Muscle of arm (tissue), 1 donor: ENCODE measurements at regions not wholly inside any gene's neighbourhood (a gene's known extent, or its start where the extent isn't known, plus 50 kb on each side); places are given as distances from the start of the nearest gene placed in this dataset.

Experiments used
- DNase-seq: peaks from one replicate; pipeline ENCODE4 v3.0.0-alpha.2; 2013

DNA sequence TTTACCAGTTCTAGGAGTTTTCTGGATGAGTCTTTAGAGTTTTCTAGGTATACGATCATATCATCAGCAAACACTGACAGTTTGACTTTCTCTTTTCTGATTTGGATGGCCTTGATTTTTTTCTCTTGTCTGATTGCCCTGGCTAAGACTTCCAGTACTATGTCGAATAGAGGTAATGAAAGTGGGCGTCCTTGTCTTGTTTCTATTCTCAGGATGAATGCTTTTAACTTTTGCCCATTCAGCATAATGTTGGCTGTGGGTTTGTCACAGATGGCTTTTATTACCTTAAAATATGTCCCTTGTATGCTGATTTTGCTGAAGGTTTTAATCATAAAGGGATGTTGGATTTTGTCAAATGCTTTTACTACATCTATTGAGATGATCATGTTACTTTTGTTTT, 223.2 kb upstream of the COBL start:
- DNase-seq = no peak

DNA sequence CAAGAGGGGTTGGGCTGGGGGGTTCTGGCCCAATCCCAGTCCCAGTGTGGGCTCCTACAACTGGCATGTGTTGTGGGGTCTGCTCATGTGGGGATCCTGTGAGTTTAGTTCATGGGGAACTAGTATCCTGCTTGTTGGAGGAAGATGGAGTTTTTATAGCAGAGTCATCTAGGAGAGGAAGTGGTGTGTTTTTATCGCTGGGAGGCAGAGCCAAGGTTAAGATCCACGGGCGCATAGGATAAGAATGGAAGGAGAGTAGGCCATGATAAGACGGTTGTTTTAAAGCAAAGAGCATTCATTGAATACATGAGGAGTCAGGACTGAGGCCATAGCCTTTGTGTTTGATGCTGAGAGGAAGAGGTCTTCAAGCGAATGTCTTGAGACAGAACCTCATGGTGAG, 211.6 kb upstream of the COBL start:
- no peak for DNase-seq

DNA sequence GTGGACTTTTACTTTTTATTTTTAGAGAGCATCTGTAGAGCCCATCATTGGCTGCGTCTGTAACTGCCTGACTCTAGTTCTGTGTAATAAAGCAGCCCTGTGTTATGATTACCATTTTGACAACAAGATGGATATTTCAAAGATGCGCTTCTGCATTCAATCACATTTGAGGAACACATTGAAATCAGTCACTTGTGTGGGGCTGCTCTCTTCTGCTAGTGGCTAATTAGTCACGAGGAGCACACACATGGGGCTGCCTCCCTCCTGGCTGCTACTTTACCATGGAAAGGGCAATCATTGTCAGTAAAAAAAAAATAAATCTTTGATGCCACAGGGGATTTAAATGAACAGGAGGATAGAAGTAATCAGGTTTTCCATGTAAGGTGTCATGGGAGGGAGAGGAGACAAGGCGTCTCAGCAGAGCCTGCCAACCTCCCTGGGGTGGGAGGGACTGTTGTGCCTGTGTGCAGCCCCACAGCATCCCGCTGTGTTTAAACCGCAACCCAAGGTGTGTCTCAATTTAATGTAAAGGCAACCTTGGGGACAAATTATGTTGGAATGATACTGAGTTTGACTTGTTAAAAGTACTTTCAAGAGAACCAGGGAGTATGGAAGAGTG, 205.2 kb upstream of the COBL start:
- DNase-seq = no peak

DNA sequence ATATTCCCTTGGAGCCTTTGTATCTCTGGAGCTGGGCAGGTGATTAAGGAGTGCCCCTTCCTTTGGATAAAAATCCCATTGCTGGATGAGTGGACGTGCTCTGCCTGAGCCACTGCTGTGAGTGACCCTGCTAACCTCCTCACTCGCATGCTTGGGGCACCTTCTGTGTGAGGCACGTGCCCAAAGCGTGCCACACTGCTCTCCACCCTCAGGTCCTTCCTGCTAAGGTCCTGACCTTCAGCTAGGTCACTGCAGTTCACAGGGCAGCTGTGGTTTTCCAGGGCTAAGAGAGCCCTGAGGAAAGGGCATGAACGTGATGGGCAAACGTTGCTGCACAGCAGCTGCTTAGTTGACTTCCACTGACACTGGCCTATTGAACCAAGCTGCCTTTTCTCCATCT, 204.4 kb upstream of the COBL start:
- DNase-seq = no peak

DNA sequence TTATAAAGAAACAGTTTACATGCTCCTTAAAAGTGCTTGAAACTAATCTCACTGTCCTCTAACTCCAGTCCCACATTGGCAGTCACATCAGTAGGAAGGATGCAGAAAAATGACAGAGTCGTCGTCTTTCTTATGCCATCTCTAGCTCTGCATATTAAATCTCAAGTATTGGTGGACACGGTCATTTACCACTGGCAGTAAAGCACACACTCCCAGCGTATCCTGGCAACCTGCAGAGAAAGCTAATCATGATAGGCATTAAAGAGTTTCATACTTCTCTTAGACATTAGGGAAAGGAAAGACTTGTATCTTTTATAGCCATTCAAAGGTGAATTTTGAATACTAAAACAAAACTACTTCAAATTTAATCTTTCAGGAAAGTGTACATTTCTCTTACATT, 202.0 kb upstream of the COBL start:
- DNase-seq = no peak

DNA sequence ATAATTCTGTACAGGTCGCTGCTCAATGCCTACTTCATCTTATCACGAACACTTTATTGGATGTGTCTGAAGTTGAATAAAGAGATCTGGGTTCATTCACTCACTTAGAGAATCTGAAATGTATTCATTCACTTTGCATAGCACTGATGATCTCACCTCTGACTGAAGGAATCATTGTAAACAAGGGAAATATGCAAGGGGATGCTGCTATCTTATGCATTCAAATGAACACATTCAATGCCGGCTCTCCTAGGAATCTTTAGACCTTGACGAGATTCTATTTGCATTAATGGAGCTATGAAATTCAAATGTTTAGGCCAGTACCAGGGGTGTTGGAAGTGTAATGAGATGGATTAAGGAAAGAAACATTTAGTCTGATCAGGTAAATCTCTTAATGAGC, 200.6 kb upstream of the COBL start:
- DNase-seq = no peak

DNA sequence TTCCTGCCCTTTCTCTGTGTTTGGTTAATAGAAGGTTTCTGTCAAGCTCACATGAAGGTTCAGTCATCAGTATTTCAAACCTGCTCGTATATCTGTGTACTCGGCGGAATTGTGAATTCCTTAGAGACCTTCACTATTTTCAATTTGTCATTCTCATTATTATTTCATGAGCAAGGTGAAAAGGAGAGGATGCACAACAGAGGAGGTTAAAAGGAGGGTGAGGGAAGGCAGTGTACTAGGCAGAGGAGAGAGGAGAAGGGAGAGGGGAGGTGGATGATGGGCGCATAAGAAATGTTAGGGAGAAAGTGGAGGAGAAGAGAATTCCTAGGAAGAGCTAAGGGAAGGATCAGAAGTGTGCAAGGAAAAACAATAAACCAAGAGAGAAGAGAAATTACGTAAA, 185.0 kb upstream of the COBL start:
- no peak for DNase-seq

DNA sequence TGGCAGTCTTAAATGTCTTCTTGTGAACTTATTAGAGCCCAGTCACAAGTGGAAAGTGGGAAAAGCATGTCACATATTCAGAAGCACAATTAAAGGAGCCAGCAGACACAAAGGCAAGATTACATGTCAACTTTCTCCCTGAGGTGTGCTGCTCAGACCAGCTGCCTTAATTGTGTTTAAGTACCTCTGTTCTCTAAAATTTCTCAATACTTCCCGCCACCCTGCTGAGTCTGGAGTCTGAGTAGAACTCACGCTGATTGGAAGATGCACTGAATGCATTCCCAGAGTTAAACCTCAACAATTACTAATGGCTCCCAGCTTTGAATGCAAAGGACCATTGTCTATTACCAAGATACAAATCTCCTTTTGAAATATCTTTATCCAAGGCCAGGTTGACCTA, 166.4 kb upstream of the COBL start:
- no peak for DNase-seq

DNA sequence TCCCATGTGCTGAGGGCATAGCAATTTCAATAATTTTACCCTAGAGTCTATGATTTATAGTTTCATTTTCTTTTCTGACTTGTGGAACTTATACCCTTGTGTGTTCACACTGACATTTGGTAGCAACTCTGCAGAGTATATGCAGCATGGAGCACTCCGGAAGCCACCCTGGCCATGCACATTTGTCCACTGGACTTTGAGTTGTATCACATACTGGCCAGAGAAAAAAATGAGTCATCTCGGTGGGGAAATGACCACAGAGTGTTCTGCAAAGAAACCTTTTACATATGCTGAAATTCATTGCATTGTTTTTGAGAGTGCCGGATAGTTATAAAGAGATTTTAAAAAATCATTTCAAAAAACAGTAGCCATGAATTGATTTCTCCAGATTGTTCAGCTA, 164.8 kb upstream of the COBL start:
- DNase-seq = no peak

DNA sequence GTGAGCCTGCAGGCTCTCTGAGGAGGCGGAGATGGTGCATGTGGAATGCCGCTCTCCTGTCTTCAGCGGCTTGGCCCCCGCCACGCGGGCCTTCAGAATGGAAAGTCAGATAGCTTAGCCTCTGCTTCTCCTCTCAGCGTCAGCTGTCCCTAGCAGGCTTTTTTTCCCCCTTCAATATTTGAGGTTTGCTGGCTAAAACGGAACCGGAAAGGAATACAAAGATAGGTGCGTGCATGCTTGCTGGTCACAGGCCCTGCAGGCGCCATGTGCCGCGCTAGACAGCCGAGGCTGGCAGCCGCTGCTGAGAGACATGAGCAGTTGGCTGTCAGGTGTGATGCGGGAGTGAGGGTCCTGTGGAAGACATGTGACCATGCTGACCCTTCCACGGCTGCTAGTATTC, 161.2 kb upstream of the COBL start:
- no peak for DNase-seq

DNA sequence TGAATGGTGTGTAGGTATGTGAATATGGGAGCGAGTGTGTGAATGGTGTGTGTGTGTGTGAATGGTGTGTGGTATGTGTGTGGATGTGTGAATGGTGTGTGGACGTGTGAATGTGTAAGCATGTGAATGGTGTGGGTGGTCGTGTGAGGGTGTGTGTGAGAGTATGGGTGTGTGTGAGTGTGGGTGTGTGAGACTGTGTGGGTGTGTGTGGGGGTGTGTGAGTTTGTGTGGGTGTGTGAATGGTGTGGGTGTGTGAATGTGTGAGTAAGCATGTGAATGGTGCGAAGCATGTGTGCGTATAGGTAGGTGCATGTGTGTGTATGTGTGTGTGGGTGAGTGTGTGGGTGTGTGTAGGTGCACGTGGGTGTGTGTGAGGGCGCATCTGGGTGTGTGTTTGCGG, 160.7 kb upstream of the COBL start:
- DNase-seq = no peak

DNA sequence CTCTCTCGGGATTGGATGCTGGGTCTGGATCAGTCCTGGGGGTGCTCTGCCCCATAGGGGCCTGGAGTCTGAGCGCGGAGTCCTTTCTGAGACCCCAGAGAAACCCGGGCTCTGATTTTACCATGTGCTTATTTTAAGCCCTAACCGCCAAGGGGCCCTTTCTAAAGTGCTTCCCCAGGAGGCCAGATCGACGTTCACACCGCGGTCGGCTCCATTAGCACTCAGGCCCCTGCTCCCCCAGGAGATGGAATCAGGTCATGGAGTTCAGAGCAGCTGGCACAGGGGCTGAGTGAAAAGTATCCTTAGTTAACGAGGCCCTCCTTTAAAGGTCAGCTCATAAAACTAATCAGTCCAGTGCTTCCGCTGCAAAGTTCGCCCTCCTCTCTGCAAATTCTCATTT, 159.4 kb upstream of the COBL start:
- DNase-seq = no peak

DNA sequence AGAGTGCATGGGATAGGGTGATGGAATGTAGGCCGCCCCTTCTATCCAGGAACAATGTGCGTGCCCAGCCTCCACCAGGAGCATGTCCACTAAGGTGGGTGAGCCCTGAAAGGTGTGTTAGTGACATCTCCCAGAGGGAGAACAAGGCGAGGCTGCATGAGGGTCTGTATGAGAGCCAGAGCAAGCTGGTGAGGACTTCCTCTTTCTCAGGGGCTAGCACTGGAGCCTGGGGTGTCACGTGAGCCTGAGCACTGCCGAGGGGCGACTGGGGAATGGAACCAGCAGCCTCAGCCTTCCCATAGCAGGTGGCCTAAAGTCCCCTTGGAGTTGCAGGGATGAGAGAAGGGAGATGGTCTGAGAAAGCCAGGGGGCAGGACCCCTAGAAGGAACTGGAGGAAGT, 156.3 kb upstream of the COBL start:
- DNase-seq = no peak

DNA sequence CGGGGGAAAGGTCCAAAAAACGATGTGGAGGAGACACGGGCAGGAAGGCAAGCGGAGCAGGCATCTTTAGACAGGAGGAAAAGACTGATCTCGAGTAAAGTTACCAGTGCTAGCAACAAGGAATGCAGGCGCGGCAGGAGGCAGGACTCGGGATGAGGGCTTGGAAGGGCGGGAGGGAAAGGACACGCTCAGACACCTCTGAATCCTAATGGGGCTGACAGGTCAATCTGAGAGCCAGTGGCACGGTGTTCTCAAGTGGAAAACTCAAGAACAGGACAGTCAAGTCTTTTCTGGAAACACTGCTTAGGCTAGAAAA, 155.3 kb upstream of the COBL start:
- no peak for DNase-seq

DNA sequence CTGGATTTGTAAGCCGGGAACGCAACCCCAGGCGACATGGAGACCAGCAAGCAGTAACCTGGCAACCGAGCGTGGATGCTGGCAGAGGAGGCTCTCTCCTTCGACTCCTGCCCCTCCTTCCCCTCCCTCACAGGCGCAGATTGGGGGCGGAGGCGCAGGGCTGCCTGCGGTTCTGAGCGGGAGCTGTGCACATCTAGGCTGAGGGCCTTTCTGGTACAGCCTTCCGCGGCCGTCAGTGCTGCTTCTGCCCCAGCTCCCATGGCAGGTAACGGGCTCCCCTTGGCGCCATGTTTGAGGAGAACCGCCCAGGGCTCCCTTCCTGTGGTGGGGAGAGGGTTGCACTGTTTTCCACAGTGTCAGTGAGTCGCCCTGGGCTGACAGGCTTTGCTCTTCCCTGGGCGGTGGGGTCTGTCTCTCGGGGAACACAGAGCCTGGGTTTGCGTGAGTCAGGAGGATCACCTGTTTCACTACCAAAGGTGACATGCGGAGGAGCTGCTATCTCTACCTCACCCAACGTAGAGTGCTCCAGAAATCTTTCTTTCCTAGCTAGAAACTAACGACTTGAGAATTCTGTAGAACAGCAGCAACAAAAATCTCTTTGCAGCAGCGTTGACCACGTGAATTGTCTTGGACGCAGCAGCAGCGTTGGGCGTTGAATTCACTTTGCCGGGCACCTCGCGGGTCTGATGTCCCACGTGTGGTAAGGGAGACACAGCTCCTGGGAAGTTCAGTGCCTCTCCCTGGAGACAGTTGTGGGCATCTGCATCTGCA, 154.8 kb upstream of the COBL start:
- no peak for DNase-seq

DNA sequence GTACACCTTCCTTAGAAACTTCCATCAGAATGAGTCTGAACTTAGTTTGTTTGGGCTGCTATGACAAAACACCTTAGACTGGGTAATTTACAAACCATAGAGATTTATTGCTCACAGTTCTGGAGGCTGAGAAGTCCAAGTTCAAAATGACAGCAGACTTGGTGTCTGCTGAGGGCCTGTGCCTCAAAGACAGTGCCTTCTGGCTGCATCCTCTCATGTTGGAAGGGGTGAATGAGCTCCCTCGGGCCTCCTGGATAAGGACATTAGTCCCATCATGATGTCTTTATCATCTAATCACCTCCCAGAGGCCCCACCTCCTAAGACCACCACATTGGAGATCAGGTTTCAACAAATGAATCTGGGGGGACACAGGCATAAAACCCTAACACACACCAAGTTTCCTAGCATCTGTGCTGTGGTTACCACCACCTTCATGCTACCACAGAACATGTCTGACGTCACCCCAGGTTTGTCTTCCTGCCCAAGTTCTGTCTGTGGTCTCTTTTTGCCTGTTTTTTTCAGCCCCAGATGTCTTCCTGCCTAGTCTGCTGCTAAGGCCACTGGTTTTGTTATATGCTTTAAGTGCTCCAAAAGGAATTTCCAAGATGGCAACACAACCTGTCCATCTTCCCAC, 150.9 kb upstream of the COBL start:
- no peak for DNase-seq

DNA sequence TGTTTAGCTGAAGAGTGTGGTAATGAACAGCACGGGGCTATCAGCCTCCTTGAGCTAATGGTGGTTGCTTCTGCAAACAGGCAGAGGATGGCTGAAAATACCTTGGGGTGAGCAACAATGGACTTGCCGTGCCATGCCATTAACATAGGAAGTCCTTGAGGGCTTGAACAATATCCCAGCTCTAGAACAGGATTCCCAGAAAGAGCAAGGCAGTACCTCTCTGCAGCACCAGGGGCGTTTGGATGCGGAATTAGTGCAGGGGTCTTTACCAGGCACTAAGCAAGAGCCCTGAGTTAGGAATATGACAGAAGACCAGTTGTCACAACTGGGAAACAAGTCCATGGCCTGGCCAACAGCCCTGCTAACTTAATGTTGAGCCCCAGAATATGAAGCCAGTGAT, 143.2 kb upstream of the COBL start:
- no peak for DNase-seq

DNA sequence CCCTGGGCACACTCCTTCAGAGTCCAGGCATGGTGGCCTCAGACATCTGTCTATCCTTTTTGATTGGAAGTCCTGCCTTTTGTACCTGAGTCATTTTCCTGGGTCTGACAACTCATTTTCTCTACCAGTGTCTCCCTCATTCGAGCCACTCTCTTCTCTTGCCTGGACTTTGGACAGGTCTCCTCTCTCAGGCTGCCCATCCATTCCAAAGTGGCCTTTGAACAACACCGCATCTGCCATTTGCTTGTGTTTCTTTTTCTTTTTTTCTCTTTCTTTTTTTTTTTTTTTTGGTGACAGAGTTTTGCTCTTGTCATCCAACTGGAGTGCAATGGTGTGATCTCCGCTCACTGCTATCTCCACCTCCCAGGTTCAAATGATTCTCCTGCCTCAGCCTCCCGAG, 142.1 kb upstream of the COBL start:
- no peak for DNase-seq

DNA sequence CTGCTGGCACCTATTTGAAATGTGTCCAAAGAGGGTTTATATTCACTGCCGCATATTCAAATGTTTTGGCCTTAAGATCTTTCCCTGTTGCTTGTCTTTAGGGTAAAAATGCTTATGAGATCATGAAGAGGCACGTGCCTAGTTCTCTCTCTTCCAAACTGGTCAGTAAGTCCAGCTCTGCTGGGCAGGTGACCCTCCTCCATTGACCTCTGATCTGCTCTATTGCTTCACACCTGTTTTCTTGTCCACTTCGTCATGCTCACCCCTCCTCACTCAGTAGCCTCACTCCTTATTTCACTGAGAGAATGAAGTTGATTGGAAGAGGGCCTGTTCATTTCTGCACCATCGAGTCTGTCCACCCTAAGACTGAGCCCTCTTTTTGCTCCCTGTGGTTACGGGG, 140.5 kb upstream of the COBL start:
- DNase-seq = no peak

DNA sequence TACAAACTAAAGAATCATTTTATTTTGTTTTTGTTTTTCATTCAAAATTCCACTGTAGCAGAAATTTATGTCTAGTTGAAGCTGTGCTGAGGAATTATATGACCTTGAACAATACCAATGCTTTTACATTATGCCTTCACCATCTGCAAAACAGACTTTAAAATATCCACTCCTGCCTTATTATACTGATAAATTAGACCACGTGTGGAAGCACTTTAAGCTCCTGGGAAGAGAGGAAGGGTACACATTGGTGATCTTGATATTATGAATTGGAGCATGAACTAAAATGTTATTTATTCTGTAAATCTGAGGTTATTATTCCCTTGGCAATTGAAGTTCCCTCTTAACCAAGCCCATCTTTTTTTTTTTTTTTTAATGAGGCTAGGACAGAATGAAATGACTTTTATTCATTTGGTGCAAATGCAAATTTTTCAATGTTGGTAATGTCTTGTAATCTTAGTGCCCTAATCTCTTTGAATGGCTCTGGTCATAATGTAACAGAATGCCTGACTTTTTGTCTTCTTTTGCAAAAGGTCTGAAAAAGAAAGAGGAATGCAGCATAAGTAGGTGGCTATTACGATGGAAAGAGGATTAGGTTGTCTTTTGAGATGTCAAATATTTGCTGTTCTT, 139.9 kb upstream of the COBL start:
- no peak for DNase-seq

DNA sequence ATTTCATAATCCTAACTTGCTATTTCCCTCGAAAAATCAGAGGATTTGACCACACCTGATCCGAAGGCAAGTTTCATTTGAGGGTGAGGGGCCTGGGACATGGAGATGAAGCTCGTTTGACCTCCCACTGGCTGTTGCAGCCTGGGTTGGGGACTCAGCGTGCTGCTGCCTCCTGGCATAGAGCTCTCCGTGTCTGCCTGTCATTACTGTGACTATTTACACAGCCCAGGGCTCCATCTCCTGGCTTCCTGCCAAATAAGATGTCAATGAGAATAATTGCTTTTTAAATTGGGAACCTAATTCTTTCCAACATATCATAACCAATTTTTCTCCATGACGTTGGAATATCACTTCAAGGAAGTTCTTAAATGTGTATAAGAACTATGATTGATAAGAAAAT, 139.3 kb upstream of the COBL start:
- no peak for DNase-seq

DNA sequence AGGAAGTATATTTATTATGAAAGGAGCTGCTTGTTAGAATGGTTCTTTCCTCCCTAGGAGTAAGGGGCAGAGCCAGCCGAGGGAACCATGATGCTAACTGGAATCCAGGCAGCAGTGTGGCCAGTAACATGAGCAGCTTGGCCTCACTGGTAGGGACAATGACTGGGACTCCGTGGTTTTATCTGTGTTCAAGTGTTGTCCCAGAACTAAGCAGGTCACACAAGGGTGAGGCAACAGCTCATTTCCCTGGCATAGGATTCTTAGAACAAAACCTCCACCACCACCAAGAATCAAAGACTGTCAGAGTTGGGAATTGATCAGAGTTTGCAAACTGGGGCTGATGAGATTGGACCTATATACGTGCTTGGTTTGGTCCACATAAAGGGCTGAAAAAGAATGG, 138.9 kb upstream of the COBL start:
- no peak for DNase-seq

DNA sequence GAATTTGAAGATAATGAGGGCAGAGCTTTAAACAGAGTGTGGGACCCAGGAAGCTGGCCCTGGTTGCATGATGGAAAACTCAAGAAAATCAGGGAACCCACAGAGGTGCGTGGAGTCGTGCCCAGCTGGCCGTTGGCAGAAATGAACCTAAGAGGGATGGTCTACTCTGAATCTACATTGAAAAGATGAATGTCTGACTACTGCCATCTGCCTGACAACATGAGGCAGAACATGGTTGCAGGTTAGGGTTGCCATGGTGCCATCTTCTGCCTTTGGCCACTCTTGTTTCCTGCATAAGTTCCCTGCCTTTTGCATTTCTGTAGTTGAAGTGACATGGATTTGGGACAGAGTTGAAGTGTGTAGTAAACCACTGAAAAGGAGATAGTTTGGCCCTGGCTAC, 138.5 kb upstream of the COBL start:
- no peak for DNase-seq
